Mucosa of descending colon (tissue), 3 donors: ENCODE measurements at regions not wholly inside any gene's neighbourhood (a gene's known extent, or its start where the extent isn't known, plus 50 kb on each side); places are given as distances from the start of the nearest gene placed in this dataset.
"Not testable (repeated sequence)": the region's sequence is repeated elsewhere in the genome, so short reads cannot be mapped to it uniquely, and the experiment has no call there.

Source experiments
- ATAC-seq: fragments of 200-7000 bp; cut with Tn5 transposase; one replicate; pipeline ENCODE4 v1.9.1; 2020; ENCODE audit warnings: mild to moderate bottlenecking, moderate library complexity
- DNase-seq, 3 donors: peaks; one replicate each; pipeline ENCODE4 v3.0.0-alpha.2; 2020
- H3K36me3 ChIP-seq: fragments of 200-600 bp; one replicate; pipeline ENCODE4 v1.8.0; 2021; ENCODE audit warnings: low read depth, mild to moderate bottlenecking
- H3K4me1 ChIP-seq: fragments of 200-600 bp; one replicate; pipeline ENCODE4 v1.8.0; 2021; ENCODE audit warnings: low read depth, mild to moderate bottlenecking
- H3K4me3 ChIP-seq: fragments of 200-600 bp; one replicate; pipeline ENCODE4 v1.8.0; 2021; ENCODE audit warnings: mild to moderate bottlenecking
- H3K9me3 ChIP-seq: fragments of 200-600 bp; one replicate; pipeline ENCODE4 v1.8.0; 2021; ENCODE audit warnings: mild to moderate bottlenecking
- intact Hi-C, 2 donors: fragments of 100-400 bp; cut with DNase I in 1 of 2; cut with micrococcal nuclease in 1 of 2; formaldehyde crosslinking; loops; one replicate each; pipeline versions ENCODE4 v1.11.0 to v1.11.1; 2022; cut with DNase I, micrococcal nuclease
- TF ChIP-seq, protein P1 (sequence below): fragments of 200-600 bp; IDR thresholded peaks from one replicate; pipeline ENCODE4 v1.8.0; 2022; ENCODE audit warnings: antibody characterized with exemption, mild to moderate bottlenecking
- donor health status: DM: no; HTN: no; CAD: no; lungs with moderate emphysema.
- donor health status: DM: no; HTN: no; CAD: no.
- donor health status: DM: no; HTN: yes; CAD: no.

DNA sequence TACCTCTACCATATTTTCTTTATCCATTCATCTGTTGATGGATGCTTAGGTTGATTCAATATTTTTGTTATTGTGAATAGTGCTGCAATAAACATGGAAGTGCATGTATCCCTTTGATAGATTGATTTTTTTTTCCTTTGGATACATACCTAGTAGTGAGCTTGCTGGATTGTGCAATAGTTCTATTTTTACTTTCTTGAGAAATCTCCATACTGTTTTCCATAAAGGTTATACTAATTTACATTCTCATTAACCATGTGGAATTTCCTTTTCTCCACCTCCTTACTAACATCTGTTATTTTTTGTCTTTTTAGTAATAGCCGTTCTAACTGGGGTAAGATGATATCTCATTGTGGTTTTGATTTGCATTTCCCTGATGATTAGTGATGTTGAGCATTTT lies 124.6 kb upstream of the TOX3 start:
- TF ChIP-seq, protein P1, sequence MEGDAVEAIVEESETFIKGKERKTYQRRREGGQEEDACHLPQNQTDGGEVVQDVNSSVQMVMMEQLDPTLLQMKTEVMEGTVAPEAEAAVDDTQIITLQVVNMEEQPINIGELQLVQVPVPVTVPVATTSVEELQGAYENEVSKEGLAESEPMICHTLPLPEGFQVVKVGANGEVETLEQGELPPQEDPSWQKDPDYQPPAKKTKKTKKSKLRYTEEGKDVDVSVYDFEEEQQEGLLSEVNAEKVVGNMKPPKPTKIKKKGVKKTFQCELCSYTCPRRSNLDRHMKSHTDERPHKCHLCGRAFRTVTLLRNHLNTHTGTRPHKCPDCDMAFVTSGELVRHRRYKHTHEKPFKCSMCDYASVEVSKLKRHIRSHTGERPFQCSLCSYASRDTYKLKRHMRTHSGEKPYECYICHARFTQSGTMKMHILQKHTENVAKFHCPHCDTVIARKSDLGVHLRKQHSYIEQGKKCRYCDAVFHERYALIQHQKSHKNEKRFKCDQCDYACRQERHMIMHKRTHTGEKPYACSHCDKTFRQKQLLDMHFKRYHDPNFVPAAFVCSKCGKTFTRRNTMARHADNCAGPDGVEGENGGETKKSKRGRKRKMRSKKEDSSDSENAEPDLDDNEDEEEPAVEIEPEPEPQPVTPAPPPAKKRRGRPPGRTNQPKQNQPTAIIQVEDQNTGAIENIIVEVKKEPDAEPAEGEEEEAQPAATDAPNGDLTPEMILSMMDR, result no peak
- Histone ChIP-seq H3K4me3 (no peak overlapping the region), H3K36me3 (no peaks in the 10 kb centered on the region), H3K9me3 (no peaks in the 10 kb centered on the region), H3K4me1 (no peaks in the 10 kb centered on the region)
- intact Hi-C loops, result no loop called here
- ATAC-seq (no peak), DNase-seq (no peak)

DNA sequence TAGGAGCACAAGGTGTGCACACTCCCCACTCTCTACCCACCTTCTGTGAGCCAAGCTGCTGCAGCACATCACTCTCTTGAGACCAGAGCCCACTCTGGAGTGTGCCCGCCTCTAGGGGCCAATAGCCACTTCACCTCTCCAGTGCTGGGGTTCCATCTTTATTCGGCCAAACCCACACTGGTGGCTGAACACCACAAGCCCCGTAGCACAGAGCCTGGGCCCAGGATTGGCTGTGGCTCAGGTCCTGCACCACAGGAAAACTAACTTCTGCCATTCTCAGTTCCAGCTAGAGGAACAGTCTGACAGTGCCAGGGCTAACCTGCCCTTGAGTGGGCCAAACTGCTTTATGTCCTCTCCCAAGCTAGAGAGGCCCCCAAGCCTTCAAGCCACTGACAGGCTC lies 111.0 kb upstream of the TOX3 start:
- Histone ChIP-seq H3K4me1 (no peaks in the 10 kb centered on the region), H3K4me3 (no peak overlapping the region), H3K9me3 (peaks cover 21% of the 10 kb centered on the region), H3K36me3 (no peaks in the 10 kb centered on the region)
- TF ChIP-seq, protein P1, result no peak
- intact Hi-C loops, result no loop called here
- ATAC-seq, result no peak
- no peak for DNase-seq

DNA sequence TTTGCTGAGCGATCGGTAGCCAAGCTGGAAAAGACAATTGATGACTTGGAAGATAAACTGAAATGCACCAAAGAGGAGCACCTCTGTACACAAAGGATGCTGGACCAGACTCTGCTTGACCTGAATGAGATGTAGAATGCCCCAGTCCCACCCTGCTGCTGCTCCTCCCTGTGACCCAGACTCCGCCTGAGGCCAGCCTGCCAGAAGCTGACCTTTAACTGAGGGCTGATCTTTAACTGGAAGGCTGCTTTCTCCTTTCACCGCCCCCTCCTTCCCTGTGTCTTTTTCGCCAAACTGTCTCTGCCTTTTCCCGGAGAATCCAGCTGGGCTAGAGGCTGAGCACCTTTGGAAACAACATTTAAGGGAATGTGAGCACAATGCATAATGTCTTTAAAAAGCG lies 109.0 kb upstream of the TOX3 start:
- H3K9me3 ChIP-seq, result peaks cover 16% of the 10 kb centered on the region
- ATAC-seq, H3K4me1 ChIP-seq, DNase-seq, H3K36me3 ChIP-seq, intact Hi-C loops, H3K4me3 ChIP-seq: not testable (repeated sequence)

DNA sequence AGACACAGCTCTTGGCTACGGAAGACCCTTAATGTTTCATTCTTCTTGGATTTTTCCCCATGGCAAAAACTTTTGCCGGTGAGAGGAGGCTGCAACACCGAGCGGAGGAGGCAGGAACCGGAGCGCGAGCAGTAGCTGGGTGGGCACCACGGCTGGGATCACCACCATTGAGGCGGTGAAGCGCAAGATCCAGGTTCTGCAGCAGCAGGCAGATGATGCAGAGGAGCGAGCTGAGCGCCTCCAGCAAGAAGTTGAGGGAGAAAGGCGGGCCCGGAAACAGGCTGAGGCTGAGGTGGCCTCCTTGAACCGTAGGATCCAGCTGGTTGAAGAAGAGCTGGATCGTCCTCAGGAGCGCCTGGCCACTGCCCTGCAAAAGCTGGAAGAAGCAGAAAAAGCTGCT lies 108.2 kb upstream of the TOX3 start:
- intact Hi-C loops, DNase-seq, H3K9me3 ChIP-seq, H3K36me3 ChIP-seq, H3K4me1 ChIP-seq, ATAC-seq, H3K4me3 ChIP-seq: not testable (repeated sequence)

DNA sequence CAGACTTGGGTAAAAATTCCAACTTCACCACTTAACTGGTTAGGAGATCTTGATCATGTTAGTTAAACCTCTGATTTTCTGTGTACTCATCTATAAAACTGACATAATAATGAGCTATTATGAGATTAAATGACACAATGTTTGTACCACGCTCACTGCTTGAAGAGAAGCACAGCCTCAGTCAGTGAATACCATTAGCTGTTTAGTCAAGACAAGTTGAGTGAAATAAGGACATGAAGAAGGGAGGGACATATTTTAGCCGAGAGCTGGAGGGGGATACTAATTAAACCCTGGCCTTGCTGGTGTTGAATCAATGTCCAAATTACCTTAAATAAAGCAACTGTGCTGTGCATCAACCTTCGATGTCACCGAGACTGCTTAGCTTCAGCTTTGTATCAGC lies 105.1 kb upstream of the TOX3 start:
- Histone ChIP-seq H3K36me3 (no peaks in the 10 kb centered on the region), H3K4me3 (no peak overlapping the region), H3K4me1 (no peaks in the 10 kb centered on the region), H3K9me3 (no peaks in the 10 kb centered on the region)
- intact Hi-C loops, result no loop called here
- TF ChIP-seq, protein P1, result no peak
- ATAC-seq (no peak), DNase-seq (no peak)

DNA sequence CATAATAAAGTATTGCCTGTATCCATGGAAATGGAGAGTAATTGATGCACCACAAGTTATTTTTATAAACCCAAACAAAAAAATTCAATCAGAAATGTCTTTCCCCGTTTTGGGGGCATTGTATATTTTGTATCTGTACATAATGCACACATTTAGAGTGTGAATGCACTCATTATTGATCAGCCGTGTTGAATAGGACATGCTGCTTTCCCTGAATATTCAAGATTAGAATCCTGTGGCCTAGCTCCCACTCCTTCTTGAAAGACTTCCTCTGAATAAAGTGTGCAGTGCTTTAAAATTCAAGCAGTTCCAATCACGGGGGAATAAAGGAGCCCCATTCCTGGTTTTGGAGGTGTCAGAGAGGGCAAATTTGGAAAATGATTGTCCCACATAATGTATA lies 103.8 kb upstream of the TOX3 start:
- no peaks in the 10 kb centered on the region for H3K9me3 ChIP-seq
- intact Hi-C loops, result no loop called here
- no peaks in the 10 kb centered on the region for H3K4me1 ChIP-seq
- H3K36me3 ChIP-seq, result no peaks in the 10 kb centered on the region
- TF ChIP-seq, protein P1, result no peak
- ATAC-seq (no peak), DNase-seq (no peak)
- H3K4me3 ChIP-seq, result no peak overlapping the region

DNA sequence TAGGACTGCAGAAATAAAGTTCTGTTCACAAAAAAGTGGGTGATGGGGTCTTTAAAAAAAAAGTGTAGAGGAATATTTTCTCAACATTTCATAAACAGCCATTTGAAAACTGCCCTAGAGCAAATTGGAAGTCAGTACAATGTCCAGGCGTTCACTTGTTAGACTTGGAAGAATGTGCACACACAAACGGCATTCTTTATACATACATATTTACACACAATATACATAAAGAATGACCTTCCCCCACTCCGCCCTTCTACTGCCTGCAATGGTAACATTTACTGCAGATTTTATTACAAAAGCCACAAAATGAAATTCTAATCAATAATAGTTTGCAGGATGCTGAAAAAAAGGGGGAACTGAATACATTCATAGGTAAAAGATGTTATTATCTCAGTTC lies 103.4 kb upstream of the TOX3 start:
- no peak for ATAC-seq

More for the DNA sequence above, 103.4 kb upstream of the TOX3 start:
- H3K4me1 ChIP-seq, result no peaks in the 10 kb centered on the region
- H3K4me3 ChIP-seq, result no peak overlapping the region
- no peaks in the 10 kb centered on the region for H3K36me3 ChIP-seq
- DNase-seq, result no peak
- intact Hi-C loops, result no loop called here
- TF ChIP-seq, protein P1, result no peak
- no peaks in the 10 kb centered on the region for H3K9me3 ChIP-seq
